B cell (primary cell): ENCODE measurements at regions not wholly inside any gene's neighbourhood (a gene's known extent, or its start where the extent isn't known, plus 50 kb on each side); places are given as distances from the start of the nearest gene placed in this dataset.

ENCODE experiments used
- ATAC-seq: fragments of 200-7000 bp; cut with Tn5 transposase; one replicate; pipeline ENCODE4 v1.10.0; 2021; ENCODE audit warnings: low read depth, mild to moderate bottlenecking, moderate number of reproducible peaks, moderate library complexity
- CTCF ChIA-PET: fragments of 350-600 bp; sonication (Branson Sonifier 250); formaldehyde crosslinking; loops from one replicate; lab custom pipeline; 2021; ENCODE audit warnings: antibody characterized with exemption, inconsistent platforms; lab: Charles Lee
- POLR2A ChIA-PET: fragments of 350-600 bp; sonication (Branson Sonifier 250); formaldehyde crosslinking; loops from one replicate; lab custom pipeline; 2021; ENCODE audit warnings: antibody characterized with exemption; lab: Charles Lee
- DNase-seq: peaks from one replicate; pipeline ENCODE4 v3.0.0; 2013
- H2AFZ ChIP-seq: 2 replicates; pipeline ENCODE4 v1.6.1; 2012; ENCODE audit warnings: mild to moderate bottlenecking, low read depth, low read length; ENCODE audit not compliant: insufficient read depth, poor library complexity, severe bottlenecking
- H3K27ac ChIP-seq, 2 donors: 1 replicate in 1 of 2; 2 replicates in 1 of 2; pipeline ENCODE4 v1.5.1; 2012 to 2013; ENCODE audit warnings: low read length in 2 of 2, mild to moderate bottlenecking in 2 of 2, moderate library complexity in 1 of 2
- H3K27me3 ChIP-seq, 4 experiments: fragments of 200-600 bp in 1 of 4; sonication (generic) in 1 of 4; replicated peaks in 1 of 4; 1 replicate in 2 of 4; 2 replicates in 2 of 4; pipeline versions ENCODE4 v1.6.1 to v1.7.0; 2013 to 2016; ENCODE audit warnings: low read length in 3 of 4, mild to moderate bottlenecking in 2 of 4, mixed read lengths in 1 of 4, moderate library complexity in 1 of 4; ENCODE audit not compliant: insufficient read depth in 4 of 4, control insufficient read depth in 3 of 4; ENCODE audit errors: control extremely low read depth in 1 of 4
- H3K36me3 ChIP-seq, 2 experiments: replicated peaks in 1 of 2; 1 replicate in 1 of 2; 2 replicates in 1 of 2; pipeline versions ENCODE4 v1.6.1 to v1.7.1; 2013; ENCODE audit warnings: low read length in 1 of 2; ENCODE audit not compliant: insufficient read depth in 2 of 2, control insufficient read depth in 1 of 2; ENCODE audit errors: control extremely low read depth in 1 of 2, extremely low read depth in 1 of 2
- H3K4me1 ChIP-seq, 2 donors: fragments of 200-600 bp in 1 of 2; sonication (generic) in 1 of 2; 1 replicate in 1 of 2; 2 replicates in 1 of 2; pipeline versions ENCODE4 v1.5.1 to v1.6.1; 2013 to 2017; ENCODE audit warnings: low read length in 2 of 2; ENCODE audit not compliant: control insufficient read depth in 2 of 2, insufficient read depth in 2 of 2
- H3K4me2 ChIP-seq: replicated peaks from 2 replicates; pipeline ENCODE3; 2012; ENCODE audit warnings: mild to moderate bottlenecking, low read depth, low read length; ENCODE audit not compliant: poor library complexity, severe bottlenecking
- H3K4me3 ChIP-seq, 5 experiments: fragments of 200-600 bp in 1 of 5; sonication (generic) in 1 of 5; 1 replicate in 3 of 5; 2 replicates in 2 of 5; pipeline versions ENCODE4 v1.5.1 to v1.7.0; 2011 to 2016; ENCODE audit warnings: low read length in 4 of 5, mild to moderate bottlenecking in 4 of 5, low read depth in 2 of 5, control low read depth in 1 of 5, moderate library complexity in 1 of 5; ENCODE audit not compliant: insufficient read depth in 1 of 5; ENCODE audit errors: control extremely low read depth in 1 of 5, extremely low read depth in 1 of 5
- H3K79me2 ChIP-seq: fragments of 200-600 bp; sonication (generic); one replicate; pipeline ENCODE4 v1.6.0; 2016; ENCODE audit warnings: low read length; ENCODE audit not compliant: control insufficient read depth, insufficient read depth
- H3K9ac ChIP-seq: fragments of 200-600 bp; sonication (generic); 2 replicates; pipeline ENCODE4 v1.6.1; 2017; ENCODE audit warnings: mild to moderate bottlenecking, low read length, moderate library complexity
- H3K9me3 ChIP-seq, 3 donors: one replicate each; pipeline versions ENCODE4 v1.6.1 to v1.7.1; 2013; ENCODE audit warnings: low read length in 2 of 3; ENCODE audit not compliant: control insufficient read depth in 2 of 3, insufficient read depth in 1 of 3; ENCODE audit errors: control extremely low read depth in 1 of 3
- H4K20me1 ChIP-seq: 2 replicates; pipeline ENCODE4 v1.6.0; 2012; ENCODE audit warnings: mild to moderate bottlenecking, low read length; ENCODE audit not compliant: insufficient read depth, control insufficient read depth, poor library complexity, severe bottlenecking
- H3K27ac Mint-ChIP-seq: one replicate; pipeline ENCODE4 v1.8.0; 2021; ENCODE audit warnings: mixed read lengths
- H3K27me3 Mint-ChIP-seq: one replicate; pipeline ENCODE4 v1.8.0; 2021; ENCODE audit warnings: mixed read lengths
- H3K4me1 Mint-ChIP-seq: one replicate; pipeline ENCODE4 v1.8.0; 2021; ENCODE audit warnings: mixed read lengths
- H3K4me3 Mint-ChIP-seq: one replicate; pipeline ENCODE4 v1.8.0; 2021; ENCODE audit warnings: mixed read lengths
- H3K9me3 Mint-ChIP-seq: one replicate; pipeline ENCODE4 v1.8.0; 2022; ENCODE audit warnings: mixed read lengths; ENCODE audit not compliant: insufficient read depth
- CTCF ChIP-seq: fragments of 200-600 bp; IDR thresholded peaks from one replicate; pipeline ENCODE4 v1.8.0; 2022; ENCODE audit warnings: antibody characterized with exemption, mild to moderate bottlenecking
- EZH2 ChIP-seq: IDR thresholded peaks from 2 replicates; pipeline ENCODE4 v1.6.1; 2012; ENCODE audit warnings: borderline replicate concordance, low read depth, mild to moderate bottlenecking, moderate library complexity, low read length; ENCODE audit not compliant: insufficient read depth, poor library complexity, severe bottlenecking
- WGBS: methylation state at CpG from one replicate; pipeline ENCODE4 v1.1.5; 2013; ENCODE audit warnings: missing lambda C conversion rate; ENCODE audit not compliant: insufficient coverage; 5-methylcytosine and 5-hydroxymethylcytosine counted together
- intact Hi-C: fragments of 100-400 bp; cut with micrococcal nuclease; formaldehyde crosslinking; loops from one replicate; pipeline ENCODE4 v1.10.0; 2022

GRCh38 chr6:48714250-48714649, 603.3 kb upstream of the PTCHD4 start:
- Histone ChIP-seq H2AFZ (no peak overlapping the region), H3K36me3 (no peaks in the 10 kb centered on the region), H3K27me3 (no peaks in the 10 kb centered on the region), H3K9ac (no peak overlapping the region), H3K4me1 (no peaks in the 10 kb centered on the region), H4K20me1 (no peaks in the 10 kb centered on the region), H3K9me3 (no peaks in the 10 kb centered on the region), H3K4me2 (no peak overlapping the region), H3K79me2 (no peaks in the 10 kb centered on the region), H3K4me3 (no peak overlapping the region), H3K27ac (no peak overlapping the region)
- Mint-ChIP-seq H3K4me3 (no peak overlapping the region), H3K4me1 (no peaks in the 10 kb centered on the region), H3K27ac (no peak overlapping the region), H3K9me3 (no peaks in the 10 kb centered on the region), H3K27me3 (no peaks in the 10 kb centered on the region)
- intact Hi-C loops = no loop called here
- ChIA-PET POLR2A (no interaction called here), CTCF (no interaction called here)
- no peak for ATAC-seq
- no CpG with 5 or more reads among the region's 2 CpGs for WGBS
- TF ChIP-seq CTCF = no peak
- no peak for TF ChIP-seq EZH2
- no peak for DNase-seq

DNA sequence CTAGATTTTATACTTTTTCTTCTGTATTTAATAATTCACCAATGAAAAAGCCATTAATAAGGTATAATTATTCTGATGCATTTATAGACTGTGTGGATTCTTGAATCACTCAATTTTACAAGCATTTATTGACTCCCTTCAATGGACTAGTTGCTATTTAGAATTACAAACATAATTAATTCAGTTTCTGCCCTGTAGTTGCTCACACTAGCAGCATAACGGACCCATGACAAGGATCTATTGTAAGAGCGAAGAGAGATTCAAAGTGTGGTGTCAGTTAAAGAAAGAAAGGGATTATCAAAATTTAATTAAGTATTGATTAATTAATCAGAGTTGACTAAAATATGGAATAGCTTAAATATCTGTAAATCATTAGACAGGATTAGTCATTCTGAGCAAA, 602.6 kb upstream of the PTCHD4 start:
- no peak overlapping the region for H3K4me3 ChIP-seq
- no peaks in the 10 kb centered on the region for H3K79me2 ChIP-seq
- no peak for DNase-seq
- CTCF ChIA-PET = no interaction called here
- no peak overlapping the region for H3K27ac ChIP-seq
- no peak overlapping the region for H2AFZ ChIP-seq
- Mint-ChIP-seq H3K4me3 (no peak overlapping the region), H3K4me1 (no peaks in the 10 kb centered on the region), H3K9me3 (no peaks in the 10 kb centered on the region), H3K27ac (no peak overlapping the region), H3K27me3 (no peaks in the 10 kb centered on the region)
- no peak for ATAC-seq
- no peaks in the 10 kb centered on the region for H3K27me3 ChIP-seq
- H3K9ac ChIP-seq = no peak overlapping the region
- WGBS = no CpG with 5 or more reads among the region's 2 CpGs
- intact Hi-C loops = no loop called here
- H3K36me3 ChIP-seq = no peaks in the 10 kb centered on the region
- POLR2A ChIA-PET = no interaction called here
- H3K4me2 ChIP-seq = no peak overlapping the region
- no peak for TF ChIP-seq CTCF
- H4K20me1 ChIP-seq = no peaks in the 10 kb centered on the region
- H3K4me1 ChIP-seq = no peaks in the 10 kb centered on the region
- no peaks in the 10 kb centered on the region for H3K9me3 ChIP-seq
